Erythroblast (primary cell): ENCODE measurements at regions not wholly inside any gene's neighbourhood (a gene's known extent, or its start where the extent isn't known, plus 50 kb on each side); places are given as distances from the start of the nearest gene placed in this dataset.
"Not testable (repeated sequence)": the region's sequence is repeated elsewhere in the genome, so short reads cannot be mapped to it uniquely, and the experiment has no call there.

Experiments used
- GATA1 ChIP-seq: IDR thresholded peaks from 2 replicates; pipeline ENCODE4 v1.6.1; 2011; ENCODE audit warnings: low read depth, mild to moderate bottlenecking, control low read depth, low read length, moderate library complexity
- POLR2A ChIP-seq: IDR thresholded peaks from 2 replicates; pipeline ENCODE4 v1.6.1; 2011; ENCODE audit warnings: mild to moderate bottlenecking, low read length

DNA sequence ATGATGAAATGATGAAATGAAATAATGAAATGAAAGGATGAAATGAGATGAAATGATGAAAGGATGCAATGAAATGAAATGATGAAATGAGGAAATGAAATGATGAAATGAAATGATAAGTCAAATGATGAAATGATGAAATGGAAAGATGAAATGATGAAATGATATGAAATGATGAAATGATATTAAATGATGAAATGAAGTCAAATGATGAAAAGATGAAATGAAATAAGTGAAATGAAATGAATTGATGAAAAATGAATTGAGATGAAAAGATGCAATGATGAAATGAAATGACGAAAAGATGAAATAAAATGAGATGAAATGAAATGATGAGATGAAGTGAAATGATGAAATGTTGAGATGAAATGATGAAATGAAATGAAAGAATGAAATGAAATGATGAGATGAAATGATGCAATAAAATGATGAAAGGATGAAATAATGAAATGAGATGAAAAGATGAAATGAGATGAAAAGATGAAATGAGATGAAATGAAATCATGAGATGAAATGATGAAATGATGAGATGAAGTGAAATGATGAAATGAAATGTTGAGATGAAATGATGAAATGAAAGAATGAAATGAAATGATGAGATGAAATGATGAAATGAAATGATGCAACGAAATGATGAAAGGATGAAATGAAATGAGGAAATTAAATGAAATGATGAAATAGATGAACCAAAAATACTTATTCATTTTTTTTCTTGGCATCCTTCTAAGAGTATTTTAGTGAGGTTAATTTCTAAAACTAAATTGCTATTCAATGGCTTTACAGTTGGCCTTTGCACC, 139.8 kb upstream of the ERV3-1 start:
- not testable (repeated sequence) for TF ChIP-seq POLR2A, GATA1
